ENCODE measurements at regions not wholly inside any gene's neighbourhood (a gene's known extent, or its start where the extent isn't known, plus 50 kb on each side); places are given as distances from the start of the nearest gene placed in this dataset.

GRCh38 chr12:17528394-17528793 is 561.6 kb downstream of the RERGL start:
- TF ChIP-seq POLR2A (IDR thresholded peaks at IDR 0.05; ENCODE audit: low read depth) (no peak), CTCF (IDR thresholded peaks at IDR 0.05) (no peak), POLR2AphosphoS5 (IDR thresholded peaks at IDR 0.05) (no peak), EP300 (IDR thresholded peaks at IDR 0.05) (no peak)
